Smooth muscle cell (in vitro differentiated cells): ENCODE measurements at regions not wholly inside any gene's neighbourhood (a gene's known extent, or its start where the extent isn't known, plus 50 kb on each side); places are given as distances from the start of the nearest gene placed in this dataset.

ENCODE experiments used
- DNase-seq: peaks from one replicate; lab custom pipeline; 2025; ENCODE audit not compliant: unreplicated experiment; lab: John Stamatoyannopoulos, UW
- H2AFZ ChIP-seq: fragments of 200-600 bp; sonication (generic); 2 replicates; pipeline ENCODE4 v1.6.0; 2016; ENCODE audit warnings: antibody characterized with exemption, low read depth, mild to moderate bottlenecking
- H3F3A ChIP-seq: fragments of 200-600 bp; sonication (generic); 2 replicates; pipeline ENCODE4 v1.6.0; 2017; ENCODE audit warnings: antibody characterized with exemption, low read depth
- H3K27ac ChIP-seq: fragments of 200-600 bp; sonication (generic); 2 replicates; pipeline ENCODE4 v1.5.1; 2016; ENCODE audit warnings: low read depth, mild to moderate bottlenecking
- H3K27me3 ChIP-seq: fragments of 200-600 bp; sonication (generic); 2 replicates; pipeline ENCODE4 v1.6.1; 2016; ENCODE audit warnings: low read depth, mild to moderate bottlenecking
- H3K36me3 ChIP-seq: fragments of 200-600 bp; sonication (generic); 2 replicates; pipeline ENCODE4 v1.5.1; 2016; ENCODE audit warnings: low read depth
- H3K4me1 ChIP-seq: fragments of 200-600 bp; sonication (generic); 2 replicates; pipeline ENCODE4 v1.5.1; 2016; ENCODE audit warnings: low read depth
- H3K4me2 ChIP-seq: fragments of 200-600 bp; sonication (generic); 2 replicates; pipeline ENCODE4 v1.6.0; 2016; ENCODE audit warnings: mild to moderate bottlenecking
- H3K4me3 ChIP-seq: fragments of 200-600 bp; sonication (generic); 2 replicates; pipeline ENCODE4 v1.5.1; 2016; ENCODE audit warnings: mild to moderate bottlenecking
- H3K79me2 ChIP-seq: fragments of 200-600 bp; sonication (generic); 2 replicates; pipeline ENCODE4 v1.6.0; 2016; ENCODE audit warnings: low read depth, mild to moderate bottlenecking
- H3K9ac ChIP-seq: fragments of 200-600 bp; sonication (generic); 2 replicates; pipeline ENCODE4 v1.6.0; 2016; ENCODE audit warnings: low read depth
- H3K9me3 ChIP-seq: fragments of 200-600 bp; sonication (generic); replicated peaks from 2 replicates; pipeline ENCODE4 v1.5.1; 2016; ENCODE audit warnings: low read depth
- H4K20me1 ChIP-seq: fragments of 200-600 bp; sonication (generic); 2 replicates; pipeline ENCODE4 v1.6.0; 2016; ENCODE audit warnings: low read depth
- WGBS: methylation state at CpG from one replicate; pipeline ENCODE4 v1.1.7; 2016; ENCODE audit warnings: low lambda C conversion rate; 5-methylcytosine and 5-hydroxymethylcytosine counted together
- TF ChIP-seq, protein P1 (sequence below): fragments of 200-600 bp; sonication (generic); IDR thresholded peaks from 2 replicates; pipeline ENCODE4 v1.5.1; 2017; ENCODE audit warnings: borderline replicate concordance, mild to moderate bottlenecking, antibody characterized with exemption; ENCODE audit not compliant: insufficient read depth, poor library complexity, severe bottlenecking

DNA sequence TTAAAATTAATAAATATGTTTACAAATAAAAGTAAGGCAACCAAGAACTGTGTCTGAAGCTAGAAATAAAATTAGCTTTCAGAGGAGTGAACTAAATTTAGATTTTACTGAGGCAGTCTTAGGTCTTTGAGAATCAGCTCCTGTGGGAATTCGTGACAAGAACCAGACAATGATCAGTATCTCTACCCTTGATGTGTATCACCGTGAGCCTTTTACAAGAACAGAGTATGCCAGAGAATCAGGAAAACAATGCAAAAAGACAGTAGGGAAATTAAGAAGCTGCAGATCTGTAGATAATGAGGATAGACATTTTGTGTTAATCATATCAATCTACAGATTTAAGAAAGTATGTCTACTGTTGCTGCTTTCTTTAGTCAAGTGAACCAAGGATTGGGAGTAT is 351.0 kb downstream of the COL11A1 start:
- H3K79me2 ChIP-seq = no peaks in the 10 kb centered on the region
- peak overlapping the region; percentile 28 for H2AFZ ChIP-seq
- H3K4me3 ChIP-seq = no peak overlapping the region
- no peak overlapping the region for H3K9ac ChIP-seq
- no peak for DNase-seq
- no peak overlapping the region for H3K4me2 ChIP-seq
- no peaks in the 10 kb centered on the region for H3F3A ChIP-seq
- TF ChIP-seq, protein P1, sequence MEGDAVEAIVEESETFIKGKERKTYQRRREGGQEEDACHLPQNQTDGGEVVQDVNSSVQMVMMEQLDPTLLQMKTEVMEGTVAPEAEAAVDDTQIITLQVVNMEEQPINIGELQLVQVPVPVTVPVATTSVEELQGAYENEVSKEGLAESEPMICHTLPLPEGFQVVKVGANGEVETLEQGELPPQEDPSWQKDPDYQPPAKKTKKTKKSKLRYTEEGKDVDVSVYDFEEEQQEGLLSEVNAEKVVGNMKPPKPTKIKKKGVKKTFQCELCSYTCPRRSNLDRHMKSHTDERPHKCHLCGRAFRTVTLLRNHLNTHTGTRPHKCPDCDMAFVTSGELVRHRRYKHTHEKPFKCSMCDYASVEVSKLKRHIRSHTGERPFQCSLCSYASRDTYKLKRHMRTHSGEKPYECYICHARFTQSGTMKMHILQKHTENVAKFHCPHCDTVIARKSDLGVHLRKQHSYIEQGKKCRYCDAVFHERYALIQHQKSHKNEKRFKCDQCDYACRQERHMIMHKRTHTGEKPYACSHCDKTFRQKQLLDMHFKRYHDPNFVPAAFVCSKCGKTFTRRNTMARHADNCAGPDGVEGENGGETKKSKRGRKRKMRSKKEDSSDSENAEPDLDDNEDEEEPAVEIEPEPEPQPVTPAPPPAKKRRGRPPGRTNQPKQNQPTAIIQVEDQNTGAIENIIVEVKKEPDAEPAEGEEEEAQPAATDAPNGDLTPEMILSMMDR = no peak
- WGBS = 35% methylated on average over 2 of the region's 2 CpGs
- H3K27me3 ChIP-seq = no peaks in the 10 kb centered on the region
- no peak overlapping the region for H3K27ac ChIP-seq
- H4K20me1 ChIP-seq = no peaks in the 10 kb centered on the region
- no peaks in the 10 kb centered on the region for H3K9me3 ChIP-seq
- H3K4me1 ChIP-seq = no peaks in the 10 kb centered on the region
- H3K36me3 ChIP-seq = no peaks in the 10 kb centered on the region

DNA sequence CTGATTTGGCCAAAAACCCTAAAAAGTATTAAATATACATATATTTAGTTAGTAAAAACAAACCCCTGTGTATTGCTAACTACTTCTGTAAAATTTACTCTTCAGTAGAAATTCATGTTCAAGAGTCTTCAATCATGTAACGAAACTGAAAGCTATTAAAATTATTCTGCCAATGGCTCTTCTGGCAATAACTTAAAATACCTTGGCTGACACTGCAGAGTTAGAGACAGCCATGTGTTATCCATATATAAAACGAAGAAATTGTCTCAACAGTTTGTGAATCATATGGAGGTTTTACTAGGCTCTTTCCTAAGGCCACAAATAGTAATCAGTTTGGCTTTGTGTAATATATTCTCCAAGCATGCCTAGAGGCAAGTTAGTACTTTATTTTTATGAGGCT is 357.2 kb downstream of the COL11A1 start:
- H3K4me1 ChIP-seq = no peaks in the 10 kb centered on the region
- DNase-seq = no peak
- no peaks in the 10 kb centered on the region for H3F3A ChIP-seq
- H2AFZ ChIP-seq = peak overlapping the region; percentile 67
- WGBS = 72% methylated on average over 2 of the region's 2 CpGs
- no peak overlapping the region for H3K4me3 ChIP-seq
- H3K79me2 ChIP-seq = no peaks in the 10 kb centered on the region
- no peak overlapping the region for H3K9ac ChIP-seq
- no peaks in the 10 kb centered on the region for H3K36me3 ChIP-seq
- H3K4me2 ChIP-seq = no peak overlapping the region
- H3K27ac ChIP-seq = no peak overlapping the region
- H3K9me3 ChIP-seq = no peaks in the 10 kb centered on the region
- TF ChIP-seq, protein P1 = no peak
- no peaks in the 10 kb centered on the region for H4K20me1 ChIP-seq
- no peaks in the 10 kb centered on the region for H3K27me3 ChIP-seq

DNA sequence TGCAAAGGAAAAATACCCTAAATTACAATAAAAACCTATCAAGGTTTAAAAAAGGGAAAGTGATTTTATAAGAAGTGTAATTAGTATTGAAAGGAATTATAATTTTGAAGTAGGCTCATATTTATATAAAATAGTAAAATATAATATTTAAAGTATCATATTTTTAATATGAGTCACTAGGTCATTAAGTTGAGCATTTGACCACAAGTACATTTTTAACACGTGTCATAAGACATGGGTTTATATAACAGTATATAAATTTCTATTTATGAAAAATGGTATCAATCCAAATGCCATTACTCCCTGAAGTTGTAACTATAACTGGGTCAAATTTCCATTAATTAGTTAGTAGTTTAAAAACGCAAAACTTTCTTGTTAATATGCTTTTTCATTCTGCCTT is 365.9 kb downstream of the COL11A1 start:
- no peaks in the 10 kb centered on the region for H3K36me3 ChIP-seq
- no peak overlapping the region for H2AFZ ChIP-seq
- 79% methylated on average over 2 of the region's 2 CpGs for WGBS
- no peak overlapping the region for H3K4me2 ChIP-seq
- H3K4me3 ChIP-seq = no peak overlapping the region
- no peaks in the 10 kb centered on the region for H3K27me3 ChIP-seq
- H3K9ac ChIP-seq = no peak overlapping the region
- H3K27ac ChIP-seq = no peak overlapping the region
- no peaks in the 10 kb centered on the region for H4K20me1 ChIP-seq
- no peak for DNase-seq
- H3F3A ChIP-seq = no peaks in the 10 kb centered on the region
- no peaks in the 10 kb centered on the region for H3K9me3 ChIP-seq
- no peaks in the 10 kb centered on the region for H3K79me2 ChIP-seq
- TF ChIP-seq, protein P1 = no peak
- no peaks in the 10 kb centered on the region for H3K4me1 ChIP-seq

DNA sequence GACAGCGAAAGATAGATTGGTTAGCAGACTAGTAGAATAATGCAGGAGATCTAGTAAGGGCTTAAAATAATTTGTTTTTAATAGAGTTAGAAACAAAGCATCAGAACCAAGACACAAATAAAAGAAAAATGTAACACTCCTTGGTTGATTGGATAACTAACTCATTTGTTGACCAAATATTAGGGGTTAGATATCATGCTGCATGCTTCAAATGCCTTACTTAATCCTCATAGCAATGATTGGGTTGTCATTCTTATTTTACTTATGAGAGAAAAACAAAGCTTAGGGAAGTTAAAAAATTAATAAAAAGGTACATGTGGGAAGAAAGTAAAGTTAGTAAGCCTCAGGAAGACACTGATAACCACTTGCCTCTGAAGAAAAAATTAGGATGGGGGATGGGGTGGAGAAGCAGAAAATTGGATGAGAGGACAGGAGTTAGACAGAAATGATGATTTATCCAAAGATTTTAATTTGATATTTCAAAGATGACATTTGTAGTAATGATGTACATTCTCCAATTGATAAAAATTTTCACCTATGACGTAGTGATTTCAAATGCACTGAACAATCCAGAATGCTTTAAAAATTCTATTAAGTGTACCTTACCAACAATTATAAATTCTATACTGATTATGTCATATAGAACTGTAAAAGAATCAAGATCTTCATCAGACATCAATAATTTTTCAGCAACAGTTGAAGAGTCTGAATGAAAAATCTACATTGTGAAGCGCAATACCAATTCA is 374.7 kb downstream of the COL11A1 start:
- no peak overlapping the region for H3K9ac ChIP-seq

More for the DNA sequence above, 374.7 kb downstream of the COL11A1 start:
- no peaks in the 10 kb centered on the region for H3K27me3 ChIP-seq
- peak overlapping the region; percentile 54 for H3K27ac ChIP-seq
- TF ChIP-seq, protein P1 = no peak
- no peaks in the 10 kb centered on the region for H3K36me3 ChIP-seq
- 94% methylated on average over 3 of the region's 3 CpGs for WGBS
- H3F3A ChIP-seq = no peaks in the 10 kb centered on the region
- H3K4me2 ChIP-seq = peak overlapping the region; percentile 28
- no peaks in the 10 kb centered on the region for H3K79me2 ChIP-seq
- DNase-seq = no peak
- H2AFZ ChIP-seq = peak overlapping the region; percentile 28
- H3K4me3 ChIP-seq = no peak overlapping the region
- H3K4me1 ChIP-seq = no peaks in the 10 kb centered on the region
- no peaks in the 10 kb centered on the region for H4K20me1 ChIP-seq
- no peaks in the 10 kb centered on the region for H3K9me3 ChIP-seq
